ENCODE measurements at regions not wholly inside any gene's neighbourhood (a gene's known extent, or its start where the extent isn't known, plus 50 kb on each side); places are given as distances from the start of the nearest gene placed in this dataset.
"Not testable (repeated sequence)": the region's sequence is repeated elsewhere in the genome, so short reads cannot be mapped to it uniquely, and the experiment has no call there.

DNA sequence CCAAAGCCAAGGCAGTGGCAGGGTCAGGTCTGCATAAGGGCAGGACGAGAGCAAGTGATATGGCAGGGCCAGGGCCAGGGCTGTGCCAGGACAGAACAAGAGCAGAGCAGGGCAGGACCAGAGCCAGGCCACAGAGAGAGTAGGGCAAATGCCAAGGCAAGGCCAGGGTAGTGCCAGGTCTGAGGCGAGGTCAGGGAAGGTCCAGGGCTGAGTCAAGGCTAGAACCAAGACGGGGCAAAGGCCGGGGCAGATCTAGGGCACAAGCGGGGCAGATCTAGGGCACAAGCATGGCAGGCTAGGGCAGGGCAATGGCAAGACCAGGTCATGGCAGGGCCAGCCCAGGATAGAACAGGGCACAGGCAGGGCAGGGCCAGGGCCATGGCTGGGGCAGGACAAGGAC lies 282.0 kb upstream of the POTEB2 start:
- not testable (repeated sequence) for TF ChIP-seq CTCF, POLR2A, EP300 (IDR thresholded peaks at IDR 0.05)

Measured in stomach (tissue), 4 donors.